ENCODE measurements at regions not wholly inside any gene's neighbourhood (a gene's known extent, or its start where the extent isn't known, plus 50 kb on each side); places are given as distances from the start of the nearest gene placed in this dataset.

DNA sequence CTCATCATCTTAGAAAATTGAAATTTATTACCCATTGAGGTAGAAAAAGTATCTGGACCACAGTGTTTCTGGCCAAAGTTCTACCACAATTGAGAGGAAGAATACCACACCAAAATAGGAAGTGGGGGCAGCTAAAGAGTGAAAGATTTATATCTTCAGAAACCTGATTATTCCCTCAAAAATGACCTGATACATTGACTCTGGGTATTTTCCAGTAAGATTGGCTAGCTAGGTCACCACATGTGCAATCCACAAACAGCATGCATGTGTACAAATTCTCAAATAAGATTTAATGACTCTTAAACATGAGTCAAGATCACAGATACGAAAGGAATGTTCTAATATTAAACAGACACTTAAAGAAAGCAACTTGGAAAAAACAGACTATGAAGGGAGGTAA is 1516.2 kb upstream of the PCDH20 start:
- Histone ChIP-seq H3K36me3 (ENCODE audit: control insufficient read depth, low read length) (no peaks in the 10 kb centered on the region), H3K79me2 (ENCODE audit: control insufficient read depth, low read length) (no peaks in the 10 kb centered on the region), H3K4me3 (ENCODE audit: low read length) (no peak overlapping the region), H3K9me3 (ENCODE audit: control insufficient read depth, insufficient read depth, low read length) (peaks cover 5% of the 10 kb centered on the region; the same call in 1 of the 2 replicates), H3K4me1 (ENCODE audit: control insufficient read depth, low read length) (no peaks in the 10 kb centered on the region), H3K4me2 (ENCODE audit: low read length) (no peak overlapping the region), H3K9me2 (replicated peaks; ENCODE audit: control insufficient read depth, low read length) (no peaks in the 10 kb centered on the region), H4K20me1 (ENCODE audit: control insufficient read depth, insufficient read depth, low read depth, low read length) (no peaks in the 10 kb centered on the region), H3F3A (ENCODE audit: control insufficient read depth, insufficient read depth) (no peaks in the 10 kb centered on the region), H3K27me3 (ENCODE audit: control insufficient read depth, low read length) (no peaks in the 10 kb centered on the region), H3K27ac (ENCODE audit: low read depth, low read length) (no peak overlapping the region)
- TF ChIP-seq, protein P1, sequence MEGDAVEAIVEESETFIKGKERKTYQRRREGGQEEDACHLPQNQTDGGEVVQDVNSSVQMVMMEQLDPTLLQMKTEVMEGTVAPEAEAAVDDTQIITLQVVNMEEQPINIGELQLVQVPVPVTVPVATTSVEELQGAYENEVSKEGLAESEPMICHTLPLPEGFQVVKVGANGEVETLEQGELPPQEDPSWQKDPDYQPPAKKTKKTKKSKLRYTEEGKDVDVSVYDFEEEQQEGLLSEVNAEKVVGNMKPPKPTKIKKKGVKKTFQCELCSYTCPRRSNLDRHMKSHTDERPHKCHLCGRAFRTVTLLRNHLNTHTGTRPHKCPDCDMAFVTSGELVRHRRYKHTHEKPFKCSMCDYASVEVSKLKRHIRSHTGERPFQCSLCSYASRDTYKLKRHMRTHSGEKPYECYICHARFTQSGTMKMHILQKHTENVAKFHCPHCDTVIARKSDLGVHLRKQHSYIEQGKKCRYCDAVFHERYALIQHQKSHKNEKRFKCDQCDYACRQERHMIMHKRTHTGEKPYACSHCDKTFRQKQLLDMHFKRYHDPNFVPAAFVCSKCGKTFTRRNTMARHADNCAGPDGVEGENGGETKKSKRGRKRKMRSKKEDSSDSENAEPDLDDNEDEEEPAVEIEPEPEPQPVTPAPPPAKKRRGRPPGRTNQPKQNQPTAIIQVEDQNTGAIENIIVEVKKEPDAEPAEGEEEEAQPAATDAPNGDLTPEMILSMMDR (IDR thresholded peaks at IDR 0.05; ENCODE audit: low read depth, low read length, poor library complexity, severe bottlenecking), result no peak
- TF ChIP-seq EZH2phosphoT487 (IDR thresholded peaks at IDR 0.05; ENCODE audit: borderline replicate concordance, low read length), result no peak

DNA sequence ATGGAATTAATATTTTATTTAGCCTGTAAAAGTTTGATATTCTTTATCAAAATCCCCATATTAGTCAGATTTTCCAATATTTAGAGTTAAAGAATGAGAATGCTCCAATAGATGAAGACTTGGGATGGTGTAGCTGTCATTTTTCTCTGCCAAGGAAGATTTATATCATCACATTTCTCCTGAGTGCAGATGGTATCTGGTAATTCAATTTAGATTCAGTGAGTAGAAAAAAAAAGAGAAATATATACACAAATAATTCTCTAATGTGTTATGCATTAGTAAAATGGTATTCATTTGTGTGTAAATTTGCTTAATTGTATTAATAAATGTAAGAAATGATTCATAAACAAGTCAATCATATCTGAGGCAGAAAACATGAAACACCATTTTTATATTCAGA is 1508.7 kb upstream of the PCDH20 start:
- Histone ChIP-seq H3K9me2 (replicated peaks; ENCODE audit: control insufficient read depth, low read length) (no peaks in the 10 kb centered on the region), H3K27me3 (ENCODE audit: control insufficient read depth, low read length) (no peaks in the 10 kb centered on the region), H3K9me3 (ENCODE audit: control insufficient read depth, insufficient read depth, low read length) (peaks cover 5% of the 10 kb centered on the region; the same call in 1 of the 2 replicates), H3K4me1 (ENCODE audit: control insufficient read depth, low read length) (no peaks in the 10 kb centered on the region), H4K20me1 (ENCODE audit: control insufficient read depth, insufficient read depth, low read depth, low read length) (no peaks in the 10 kb centered on the region), H3K27ac (ENCODE audit: low read depth, low read length) (no peak overlapping the region), H3K79me2 (ENCODE audit: control insufficient read depth, low read length) (no peaks in the 10 kb centered on the region), H3F3A (ENCODE audit: control insufficient read depth, insufficient read depth) (no peaks in the 10 kb centered on the region), H3K4me3 (ENCODE audit: low read length) (no peak overlapping the region), H3K36me3 (ENCODE audit: control insufficient read depth, low read length) (no peaks in the 10 kb centered on the region), H3K4me2 (ENCODE audit: low read length) (no peak overlapping the region)
- TF ChIP-seq EZH2phosphoT487 (IDR thresholded peaks at IDR 0.05; ENCODE audit: borderline replicate concordance, low read length), result no peak
- TF ChIP-seq, protein P1 (IDR thresholded peaks at IDR 0.05; ENCODE audit: low read depth, low read length, poor library complexity, severe bottlenecking), result no peak

DNA sequence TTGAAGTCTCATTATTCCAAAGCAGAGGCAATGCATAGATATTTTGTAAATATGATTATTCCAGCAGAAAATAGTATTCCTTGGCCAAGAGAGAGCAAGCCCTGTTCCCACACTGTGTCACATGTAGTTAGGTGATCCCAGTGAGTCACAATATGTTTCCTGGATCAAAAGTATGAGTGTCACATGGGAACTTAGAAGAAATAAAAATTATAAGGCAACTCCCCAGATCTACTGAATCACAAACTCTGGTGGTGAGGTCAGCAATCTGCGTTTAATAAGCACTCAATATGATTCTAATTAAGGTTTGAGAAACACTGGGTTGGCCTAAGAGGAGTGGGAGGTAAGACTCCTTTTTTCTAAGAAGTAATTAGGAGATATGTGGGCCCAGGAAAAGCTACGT is 1504.5 kb upstream of the PCDH20 start:
- no peaks in the 10 kb centered on the region for H3F3A ChIP-seq (ENCODE audit: control insufficient read depth, insufficient read depth)
- H4K20me1 ChIP-seq (ENCODE audit: control insufficient read depth, insufficient read depth, low read depth, low read length), result no peaks in the 10 kb centered on the region
- H3K79me2 ChIP-seq (ENCODE audit: control insufficient read depth, low read length), result no peaks in the 10 kb centered on the region
- H3K36me3 ChIP-seq (ENCODE audit: control insufficient read depth, low read length), result no peaks in the 10 kb centered on the region
- no peaks in the 10 kb centered on the region for H3K4me1 ChIP-seq (ENCODE audit: control insufficient read depth, low read length)
- no peak overlapping the region for H3K4me3 ChIP-seq (ENCODE audit: low read length)
- H3K27me3 ChIP-seq (ENCODE audit: control insufficient read depth, low read length), result no peaks in the 10 kb centered on the region
- no peaks in the 10 kb centered on the region for H3K9me2 ChIP-seq (replicated peaks; ENCODE audit: control insufficient read depth, low read length)
- TF ChIP-seq, protein P1 (IDR thresholded peaks at IDR 0.05; ENCODE audit: low read depth, low read length, poor library complexity, severe bottlenecking), result no peak
- TF ChIP-seq EZH2phosphoT487 (IDR thresholded peaks at IDR 0.05; ENCODE audit: borderline replicate concordance, low read length), result no peak
- no peak overlapping the region for H3K4me2 ChIP-seq (ENCODE audit: low read length)
- H3K9me3 ChIP-seq (ENCODE audit: control insufficient read depth, insufficient read depth, low read length), result no peaks in the 10 kb centered on the region
- H3K27ac ChIP-seq (ENCODE audit: low read depth, low read length), result no peak overlapping the region

DNA sequence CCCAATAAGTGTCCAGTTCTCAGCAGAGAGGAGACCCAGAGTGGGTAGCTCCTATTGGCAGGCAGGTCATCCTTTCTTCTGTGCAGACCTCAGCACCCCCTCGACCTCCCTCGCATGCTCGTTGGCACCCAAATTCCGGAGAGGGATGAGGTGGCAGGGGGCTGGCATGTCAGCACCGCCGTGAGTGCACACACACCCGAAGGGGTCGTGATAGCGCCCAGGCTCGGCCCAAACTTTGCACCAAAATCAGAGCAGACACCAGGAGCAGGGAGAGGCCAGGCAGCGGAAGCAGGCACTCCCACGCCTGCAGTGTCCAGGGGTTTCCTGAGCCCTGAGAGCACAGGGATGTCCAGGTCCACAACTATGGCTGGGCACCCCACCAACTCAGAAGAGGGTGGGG is 1503.8 kb upstream of the PCDH20 start:
- H3K27me3 ChIP-seq (ENCODE audit: control insufficient read depth, low read length), result no peaks in the 10 kb centered on the region
- TF ChIP-seq, protein P1 (IDR thresholded peaks at IDR 0.05; ENCODE audit: low read depth, low read length, poor library complexity, severe bottlenecking), result no peak
- TF ChIP-seq EZH2phosphoT487 (IDR thresholded peaks at IDR 0.05; ENCODE audit: borderline replicate concordance, low read length), result no peak
- H3K27ac ChIP-seq (ENCODE audit: low read depth, low read length), result no peak overlapping the region
- no peaks in the 10 kb centered on the region for H3K9me3 ChIP-seq (ENCODE audit: control insufficient read depth, insufficient read depth, low read length)
- no peaks in the 10 kb centered on the region for H4K20me1 ChIP-seq (ENCODE audit: control insufficient read depth, insufficient read depth, low read depth, low read length)
- H3K4me2 ChIP-seq (ENCODE audit: low read length), result no peak overlapping the region
- H3F3A ChIP-seq (ENCODE audit: control insufficient read depth, insufficient read depth), result no peaks in the 10 kb centered on the region
- H3K36me3 ChIP-seq (ENCODE audit: control insufficient read depth, low read length), result no peaks in the 10 kb centered on the region
- H3K4me3 ChIP-seq (ENCODE audit: low read length), result no peak overlapping the region
- H3K79me2 ChIP-seq (ENCODE audit: control insufficient read depth, low read length), result no peaks in the 10 kb centered on the region
- H3K4me1 ChIP-seq (ENCODE audit: control insufficient read depth, low read length), result no peaks in the 10 kb centered on the region
- H3K9me2 ChIP-seq (replicated peaks; ENCODE audit: control insufficient read depth, low read length), result no peaks in the 10 kb centered on the region
